Heart left ventricle (tissue), 16 donors: ENCODE measurements at regions not wholly inside any gene's neighbourhood (a gene's known extent, or its start where the extent isn't known, plus 50 kb on each side); places are given as distances from the start of the nearest gene placed in this dataset.
"Not testable (repeated sequence)": the region's sequence is repeated elsewhere in the genome, so short reads cannot be mapped to it uniquely, and the experiment has no call there.

Experiments
- ATAC-seq, 4 donors: fragments of 200-7000 bp; cut with Tn5 transposase; one replicate each; pipeline ENCODE4 v1.9.1; 2020 to 2022; ENCODE audit warnings: moderate library complexity in 4 of 4, mild to moderate bottlenecking in 3 of 4, moderate number of reproducible peaks in 1 of 4
- DNase-seq, 5 donors: peaks; one replicate each; pipeline ENCODE4 v3.0.0-alpha.2; 2020
- H3K27ac ChIP-seq, 12 donors: fragments of 200-600 bp; sonication (generic) in 4 of 12; one replicate each; pipeline versions ENCODE4 v1.5.0 to v1.8.0; 2016 to 2022; ENCODE audit warnings: mild to moderate bottlenecking in 2 of 12
- H3K27me3 ChIP-seq, 9 donors: fragments of 200-600 bp; sonication (generic) in 2 of 9; one replicate each; pipeline versions ENCODE4 v1.5.1 to v1.8.0; 2016 to 2022; ENCODE audit warnings: mild to moderate bottlenecking in 3 of 9
- H3K36me3 ChIP-seq, 9 donors: fragments of 200-600 bp; sonication (generic) in 2 of 9; one replicate each; pipeline versions ENCODE4 v1.5.0 to v1.8.0; 2018 to 2022; ENCODE audit warnings: mild to moderate bottlenecking in 2 of 9
- H3K4me1 ChIP-seq, 12 donors: fragments of 200-600 bp; sonication (generic) in 4 of 12; one replicate each; pipeline versions ENCODE4 v1.5.0 to v1.8.0; 2016 to 2022; ENCODE audit warnings: mild to moderate bottlenecking in 3 of 12
- H3K4me3 ChIP-seq, 12 donors: fragments of 200-600 bp; sonication (generic) in 4 of 12; one replicate each; pipeline versions ENCODE4 v1.5.0 to v1.8.0; 2017 to 2022; ENCODE audit warnings: mild to moderate bottlenecking in 9 of 12, moderate library complexity in 4 of 12
- H3K9me3 ChIP-seq, 12 donors: fragments of 200-600 bp; sonication (generic) in 4 of 12; one replicate each; pipeline versions ENCODE4 v1.5.0 to v1.8.0; 2016 to 2022; ENCODE audit warnings: mild to moderate bottlenecking in 1 of 12
- POLR2A ChIP-seq, 2 donors: fragments of 450-650 bp; IDR thresholded peaks; one replicate each; pipeline ENCODE4 v1.6.1; 2017; ENCODE audit warnings: antibody characterized with exemption in 2 of 2, mild to moderate bottlenecking in 2 of 2, moderate library complexity in 2 of 2
- WGBS, 4 donors: extraction: QIAGEN DNeasy Blood & Tissue Kit in 2 of 4; methylation state at CpG; one replicate each; pipeline versions ENCODE4 v1.1.5 to v1.1.7; 2013 to 2018; 5-methylcytosine and 5-hydroxymethylcytosine counted together
- intact Hi-C, 10 donors: fragments of 100-400 bp; cut with DNase I; formaldehyde crosslinking; loops; one replicate each; pipeline versions ENCODE4 v1.11.1 to v1.14.2; 2022
- TF ChIP-seq, protein P1 (sequence below), 12 donors: fragments of 200-600 bp; sonication (generic) in 4 of 12; IDR thresholded peaks; one replicate each; pipeline versions ENCODE4 v1.5.0 to v1.8.0; 2018 to 2022; ENCODE audit warnings: antibody characterized with exemption in 12 of 12, mild to moderate bottlenecking in 5 of 12
- donor health status: ischemic (EF 13 %, LVEDD 7.1; RV severe dilation, severe dysfunction).
- donor health status: healthy with polysubstance abuse.
- donor health status: DM: no; HTN: yes; CAD: no.
- donor health status: DM: no; HTN: no; CAD: no.
- donor health status: ischemic (EF 25% LVEDD 6.9; RV normal size, moderate dysfunction).
- donor health status: ischemic (EF 25% LVEDD 5.7; RV mildly dilated, moderate dysfunction).
- donor health status: healthy.
- donor health status: DM: yes; HTN: yes; CAD: no.
- donor health status: ischemic (EF 35%, LVEDD 5.7; RV mildly dilated, moderate dysfunction).
- donor health status: nonischemic (EF 11% LVEDD 7.7; RV severe dilation, severe dysfunction).
- donor health status: DM: yes; HTN: yes; CAD: no.
- donor health status: PGD.
- donor health status: ischemic (EF 29% LVEDD 5.4; RV normal size, mild dysfunction).
- donor health status: nonischemic (EF 23%, LVEDD 6.1; RV moderate dilation, normal function).

DNA sequence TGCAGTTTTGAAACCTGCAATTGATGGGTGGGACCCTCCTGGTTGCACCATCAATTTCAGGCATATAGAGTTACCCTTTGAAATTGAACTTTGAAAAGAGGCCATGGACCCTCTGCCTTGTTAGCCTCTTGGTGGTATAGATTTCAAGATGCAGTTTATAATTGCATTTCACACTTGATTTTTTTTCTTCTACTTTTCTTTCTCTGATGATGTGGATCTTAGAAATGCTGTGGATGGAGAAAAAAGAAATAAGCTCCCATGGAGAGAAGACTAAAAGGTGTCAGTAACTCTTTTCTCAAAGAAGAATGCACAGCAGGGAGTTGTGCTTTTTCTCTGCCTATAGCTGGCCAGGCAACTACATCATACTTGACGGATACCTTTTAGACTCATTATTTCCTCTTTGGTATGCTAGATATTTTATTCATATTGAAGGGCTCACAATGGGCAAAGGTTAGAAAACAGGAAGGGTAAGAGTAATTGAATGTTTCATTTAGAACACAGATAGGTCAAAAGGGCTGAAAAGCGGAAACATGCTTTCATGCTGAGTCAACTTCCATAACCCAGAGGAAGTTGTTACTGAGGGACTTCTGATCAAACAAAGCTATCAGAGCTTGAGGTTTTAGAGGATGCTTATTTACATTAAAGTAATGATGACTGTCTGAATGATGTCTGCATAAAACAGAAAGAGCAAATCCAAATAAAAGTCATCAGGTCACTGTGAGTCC lies 773.2 kb upstream of the LRRN3 start:
- no peak for DNase-seq
- no peaks in the 10 kb centered on the region for H3K27me3 ChIP-seq
- intact Hi-C loops = no loop called here
- H3K4me3 ChIP-seq = no peak overlapping the region
- no peak for ATAC-seq
- H3K4me1 ChIP-seq = no peaks in the 10 kb centered on the region
- H3K36me3 ChIP-seq = no peaks in the 10 kb centered on the region
- 53 to 67% (median 56%) methylated on average over 2 of the region's 2 CpGs for WGBS, 4 donors
- peaks cover 0 to 25% (median 9%) of the 10 kb centered on the region in 12 donors for H3K9me3 ChIP-seq
- no peak for TF ChIP-seq POLR2A (IDR thresholded peaks at IDR 0.05)
- TF ChIP-seq, protein P1, sequence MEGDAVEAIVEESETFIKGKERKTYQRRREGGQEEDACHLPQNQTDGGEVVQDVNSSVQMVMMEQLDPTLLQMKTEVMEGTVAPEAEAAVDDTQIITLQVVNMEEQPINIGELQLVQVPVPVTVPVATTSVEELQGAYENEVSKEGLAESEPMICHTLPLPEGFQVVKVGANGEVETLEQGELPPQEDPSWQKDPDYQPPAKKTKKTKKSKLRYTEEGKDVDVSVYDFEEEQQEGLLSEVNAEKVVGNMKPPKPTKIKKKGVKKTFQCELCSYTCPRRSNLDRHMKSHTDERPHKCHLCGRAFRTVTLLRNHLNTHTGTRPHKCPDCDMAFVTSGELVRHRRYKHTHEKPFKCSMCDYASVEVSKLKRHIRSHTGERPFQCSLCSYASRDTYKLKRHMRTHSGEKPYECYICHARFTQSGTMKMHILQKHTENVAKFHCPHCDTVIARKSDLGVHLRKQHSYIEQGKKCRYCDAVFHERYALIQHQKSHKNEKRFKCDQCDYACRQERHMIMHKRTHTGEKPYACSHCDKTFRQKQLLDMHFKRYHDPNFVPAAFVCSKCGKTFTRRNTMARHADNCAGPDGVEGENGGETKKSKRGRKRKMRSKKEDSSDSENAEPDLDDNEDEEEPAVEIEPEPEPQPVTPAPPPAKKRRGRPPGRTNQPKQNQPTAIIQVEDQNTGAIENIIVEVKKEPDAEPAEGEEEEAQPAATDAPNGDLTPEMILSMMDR (IDR thresholded peaks at IDR 0.05) = no peak
- H3K27ac ChIP-seq = no peak overlapping the region

DNA sequence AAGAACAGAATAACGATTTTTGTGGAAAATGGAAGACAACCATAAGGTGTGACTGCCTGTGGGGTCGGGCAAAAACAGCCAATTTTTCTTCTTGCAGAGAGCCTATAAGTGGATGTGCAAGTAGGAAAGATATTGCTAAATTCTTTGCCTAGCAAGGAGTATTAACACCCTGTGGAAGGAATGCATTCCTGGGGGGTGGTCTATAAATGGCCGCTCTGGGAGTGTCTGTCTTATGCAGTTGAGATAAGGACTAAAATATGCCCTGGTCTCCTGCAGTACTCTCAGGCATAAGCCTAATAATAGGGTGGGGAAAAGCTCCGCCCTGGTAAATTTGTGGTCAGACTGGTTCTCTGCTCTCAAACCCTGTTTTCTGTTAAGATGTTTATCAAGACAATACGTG lies 770.6 kb upstream of the LRRN3 start:
- ATAC-seq, intact Hi-C loops: not testable (repeated sequence)

DNA sequence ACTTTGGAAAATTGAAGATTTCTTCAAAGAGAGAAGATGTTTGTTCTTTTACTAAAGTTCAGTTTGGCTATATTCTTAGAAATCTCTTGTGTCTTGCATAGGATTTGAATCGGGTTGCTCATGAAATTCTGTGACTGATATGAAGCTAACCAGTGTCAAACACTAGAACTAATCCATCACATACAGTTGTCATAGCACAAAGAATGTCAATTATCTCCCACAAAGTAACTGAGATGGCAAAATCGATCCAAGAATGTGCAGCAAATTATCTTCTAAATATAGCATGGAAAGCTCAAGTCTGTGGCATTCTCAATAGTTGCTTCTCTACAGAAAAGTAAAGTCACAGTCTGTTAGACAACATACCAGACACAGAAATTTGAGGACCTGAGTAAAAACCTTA lies 768.1 kb upstream of the LRRN3 start:
- H3K36me3 ChIP-seq = no peaks in the 10 kb centered on the region
- DNase-seq (no peak), ATAC-seq (no peak)
- no peaks in the 10 kb centered on the region for H3K4me1 ChIP-seq
- intact Hi-C loops = no loop called here
- peaks cover 0 to 25% (median 9%) of the 10 kb centered on the region in 12 donors for H3K9me3 ChIP-seq
- TF ChIP-seq, protein P1 (IDR thresholded peaks at IDR 0.05) = no peak
- TF ChIP-seq POLR2A (IDR thresholded peaks at IDR 0.05) = no peak
- H3K27ac ChIP-seq = no peak overlapping the region
- WGBS, 4 donors = 60 to 79% (median 67%) methylated on average over 2 of the region's 2 CpGs
- no peaks in the 10 kb centered on the region for H3K27me3 ChIP-seq
- H3K4me3 ChIP-seq = no peak overlapping the region

More for the DNA sequence above, 770.6 kb upstream of the LRRN3 start:
- H3K36me3 ChIP-seq, H3K27ac ChIP-seq, H3K4me1 ChIP-seq, H3K27me3 ChIP-seq, H3K4me3 ChIP-seq, DNase-seq: not testable (repeated sequence)
- 84 to 87% (median 85%) methylated on average over 5 of the region's 5 CpGs for WGBS, 4 donors
- H3K9me3 ChIP-seq = peaks cover 0 to 25% (median 9%) of the 10 kb centered on the region in 12 donors

DNA sequence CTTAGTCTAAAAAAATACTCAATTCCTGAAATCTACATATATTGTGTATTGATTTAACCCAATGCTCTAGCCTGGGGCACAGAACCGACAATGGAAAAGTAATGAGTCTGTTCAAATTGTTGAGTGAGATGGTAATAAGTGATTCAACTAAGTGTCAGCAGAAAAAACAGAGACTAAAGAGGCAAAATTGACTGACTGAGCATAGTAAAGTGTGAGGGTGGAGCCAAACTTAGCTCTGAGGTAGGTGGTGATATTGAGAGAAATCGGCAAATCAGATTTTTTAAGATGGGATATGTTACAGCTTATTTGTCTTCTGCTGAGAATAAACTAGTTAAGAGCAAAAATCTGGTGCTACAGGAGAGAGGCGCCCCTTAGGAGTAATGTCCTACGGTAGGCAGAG lies 764.0 kb upstream of the LRRN3 start:
- DNase-seq = no peak
- Histone ChIP-seq H3K4me3 (no peak overlapping the region), H3K27me3 (no peaks in the 10 kb centered on the region), H3K4me1 (no peaks in the 10 kb centered on the region), H3K36me3 (no peaks in the 10 kb centered on the region), H3K27ac (no peak overlapping the region), H3K9me3 (peaks cover 0 to 4% (median 0%) of the 10 kb centered on the region in 12 donors)
- 94 to 99% (median 98%) methylated on average over 4 of the region's 4 CpGs for WGBS, 4 donors
- intact Hi-C loops = no loop called here
- ATAC-seq = no peak
- TF ChIP-seq, protein P1 (IDR thresholded peaks at IDR 0.05) = no peak
- TF ChIP-seq POLR2A (IDR thresholded peaks at IDR 0.05) = no peak

DNA sequence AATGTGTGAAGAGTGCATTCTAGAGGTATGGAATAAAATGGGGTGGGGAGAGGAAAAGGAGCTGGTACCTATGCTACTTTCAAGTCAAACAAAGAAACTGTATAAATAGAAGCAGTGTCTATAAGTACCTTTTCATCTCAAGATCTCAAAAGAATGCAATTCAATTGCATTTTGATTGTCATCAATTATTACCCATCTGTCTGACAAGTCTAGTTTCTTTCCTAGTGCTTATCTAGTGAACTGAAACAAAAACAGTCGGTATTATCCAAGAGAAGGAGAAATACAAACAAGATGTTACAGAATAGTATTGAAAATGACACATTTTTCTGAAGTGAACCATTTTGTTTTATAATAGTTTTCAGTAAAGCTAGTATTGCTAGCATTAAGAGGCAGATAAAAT lies 754.5 kb upstream of the LRRN3 start:
- no peak overlapping the region for H3K27ac ChIP-seq
- ATAC-seq (no peak), DNase-seq (no peak)
- H3K9me3 ChIP-seq = no peaks in the 10 kb centered on the region
- no peaks in the 10 kb centered on the region for H3K4me1 ChIP-seq
- H3K27me3 ChIP-seq = no peaks in the 10 kb centered on the region
- no peak overlapping the region for H3K4me3 ChIP-seq
- TF ChIP-seq, protein P1 (IDR thresholded peaks at IDR 0.05) = no peak
- no peak for TF ChIP-seq POLR2A (IDR thresholded peaks at IDR 0.05)
- intact Hi-C loops = loop anchor here in 1 of 10 donors (10.0 kb wide), 2 partner anchors 62 to 68 kb away; no protein-coding TSS in a partner anchor
- H3K36me3 ChIP-seq = no peaks in the 10 kb centered on the region
- 48 to 66% (median 60%) methylated on average over 1 of the region's 1 CpG for WGBS, 4 donors
